GM20000 (cell line): ENCODE measurements at regions not wholly inside any gene's neighbourhood (a gene's known extent, or its start where the extent isn't known, plus 50 kb on each side); places are given as distances from the start of the nearest gene placed in this dataset.

Experiments
- DNase-seq: peaks from one replicate; pipeline ENCODE4 v3.0.0; 2012; ENCODE audit warnings: low spot score
- CTCF ChIP-seq: IDR thresholded peaks from 2 replicates; pipeline ENCODE4 v1.5.1; 2012; ENCODE audit warnings: mild to moderate bottlenecking, control low read depth; ENCODE audit errors: extremely low read depth, missing control alignments

- TF ChIP-seq CTCF, result no peak
- no peak for DNase-seq
These were observed 216.9 kb upstream of the FMN2 start for GRCh38 chr1:239874831-239875230.

- TF ChIP-seq CTCF, result no peak
- no peak for DNase-seq
These were observed 212.1 kb upstream of the FMN2 start for GRCh38 chr1:239879321-239880170.

- no peak for DNase-seq
- no peak for TF ChIP-seq CTCF
These were observed 208.7 kb upstream of the FMN2 start for GRCh38 chr1:239882967-239883366.

- DNase-seq, result no peak
- no peak for TF ChIP-seq CTCF
These were observed 206.9 kb upstream of the FMN2 start for GRCh38 chr1:239884796-239885195.

GRCh38 chr1:239886266-239886665 is 205.4 kb upstream of the FMN2 start:
- no peak for TF ChIP-seq CTCF
- no peak for DNase-seq

- TF ChIP-seq CTCF, result no peak
- DNase-seq, result no peak
These were observed 203.0 kb upstream of the FMN2 start for GRCh38 chr1:239888639-239889038.

GRCh38 chr1:239891621-239892358 is 199.9 kb upstream of the FMN2 start:
- no peak for DNase-seq
- no peak for TF ChIP-seq CTCF
